Sigmoid colon (tissue), 6 donors: ENCODE measurements at regions not wholly inside any gene's neighbourhood (a gene's known extent, or its start where the extent isn't known, plus 50 kb on each side); places are given as distances from the start of the nearest gene placed in this dataset.

Experiments used
- DNase-seq: peaks from one replicate; pipeline ENCODE4 v3.0.0-alpha.2; 2019
- H3K27ac ChIP-seq, 4 donors: fragments of 200-600 bp; sonication (generic); one replicate each; pipeline ENCODE4 v1.5.1; 2016 to 2019; ENCODE audit warnings: mild to moderate bottlenecking in 1 of 4
- H3K27me3 ChIP-seq, 3 donors: fragments of 200-600 bp; sonication (generic); one replicate each; pipeline ENCODE4 v1.5.1; 2019; ENCODE audit warnings: mild to moderate bottlenecking in 1 of 3
- H3K36me3 ChIP-seq, 4 donors: fragments of 200-600 bp; sonication (generic); one replicate each; pipeline ENCODE4 v1.5.1; 2016 to 2019
- H3K4me1 ChIP-seq, 4 donors: fragments of 200-600 bp; sonication (generic); one replicate each; pipeline ENCODE4 v1.5.1; 2017 to 2019
- H3K4me3 ChIP-seq, 4 donors: fragments of 200-600 bp; sonication (generic); one replicate each; pipeline ENCODE4 v1.5.1; 2017 to 2019; ENCODE audit warnings: mild to moderate bottlenecking in 2 of 4, moderate library complexity in 1 of 4
- H3K9me3 ChIP-seq, 4 donors: fragments of 200-600 bp in 3 of 4; sonication (generic) in 3 of 4; one replicate each; pipeline versions ENCODE4 v1.5.1 to v1.6.1; 2013 to 2019
- EP300 ChIP-seq, 4 donors: sonication (generic); formaldehyde crosslinking; IDR thresholded peaks; one replicate each; pipeline ENCODE4 v1.6.1; 2017; ENCODE audit warnings: antibody characterized with exemption in 4 of 4
- POLR2A ChIP-seq, 2 donors: fragments of 450-650 bp; IDR thresholded peaks; one replicate each; pipeline ENCODE4 v1.6.1; 2016; ENCODE audit warnings: antibody characterized with exemption in 2 of 2, mild to moderate bottlenecking in 2 of 2, moderate library complexity in 2 of 2
- POLR2AphosphoS5 ChIP-seq, 4 donors: sonication (generic); formaldehyde crosslinking; IDR thresholded peaks; one replicate each; pipeline ENCODE4 v1.6.1; 2017; ENCODE audit warnings: antibody characterized with exemption in 4 of 4
- WGBS, 2 donors: extraction: QIAGEN DNeasy Blood & Tissue Kit; methylation state at CpG; one replicate each; pipeline ENCODE4 v1.1.7; 2013; 5-methylcytosine and 5-hydroxymethylcytosine counted together
- intact Hi-C: fragments of 100-400 bp; cut with DNase I; formaldehyde crosslinking; loops from one replicate; pipeline ENCODE4 v1.15.1; 2023
- TF ChIP-seq, protein P1 (sequence below), 4 experiments: fragments of 450-650 bp in 3 of 4; fragments of 200-600 bp in 1 of 4; IDR thresholded peaks; one replicate each; pipeline ENCODE4 v1.5.1; 2016 to 2019; ENCODE audit warnings: antibody characterized with exemption in 4 of 4, mild to moderate bottlenecking in 3 of 4, moderate library complexity in 2 of 4
- donor health status: healthy with polysubstance abuse.
- donor health status: healthy.

DNA sequence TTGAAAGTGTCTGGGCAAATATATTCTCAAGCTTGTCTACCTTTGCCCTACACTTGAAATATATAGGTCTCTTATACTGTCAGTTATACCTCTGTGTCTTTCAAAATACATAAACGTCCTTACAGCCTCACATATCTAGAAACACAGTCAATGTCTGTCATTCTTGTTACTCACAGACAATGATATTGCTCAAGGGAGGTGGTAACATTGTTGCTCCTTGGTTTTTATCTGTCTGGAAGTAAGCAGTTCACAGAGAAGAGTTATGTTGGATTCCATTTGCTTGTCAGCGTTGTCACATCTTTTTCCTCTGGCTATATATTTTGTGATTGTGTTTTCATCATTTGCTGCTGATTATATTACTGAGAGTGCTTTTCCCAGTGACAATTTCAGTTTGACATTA lies 1528.9 kb downstream of the PCDH7 start:
- TF ChIP-seq EP300 (IDR thresholded peaks at IDR 0.05) (no peak), POLR2A (IDR thresholded peaks at IDR 0.05) (no peak), POLR2AphosphoS5 (IDR thresholded peaks at IDR 0.05) (no peak)
- TF ChIP-seq, protein P1, sequence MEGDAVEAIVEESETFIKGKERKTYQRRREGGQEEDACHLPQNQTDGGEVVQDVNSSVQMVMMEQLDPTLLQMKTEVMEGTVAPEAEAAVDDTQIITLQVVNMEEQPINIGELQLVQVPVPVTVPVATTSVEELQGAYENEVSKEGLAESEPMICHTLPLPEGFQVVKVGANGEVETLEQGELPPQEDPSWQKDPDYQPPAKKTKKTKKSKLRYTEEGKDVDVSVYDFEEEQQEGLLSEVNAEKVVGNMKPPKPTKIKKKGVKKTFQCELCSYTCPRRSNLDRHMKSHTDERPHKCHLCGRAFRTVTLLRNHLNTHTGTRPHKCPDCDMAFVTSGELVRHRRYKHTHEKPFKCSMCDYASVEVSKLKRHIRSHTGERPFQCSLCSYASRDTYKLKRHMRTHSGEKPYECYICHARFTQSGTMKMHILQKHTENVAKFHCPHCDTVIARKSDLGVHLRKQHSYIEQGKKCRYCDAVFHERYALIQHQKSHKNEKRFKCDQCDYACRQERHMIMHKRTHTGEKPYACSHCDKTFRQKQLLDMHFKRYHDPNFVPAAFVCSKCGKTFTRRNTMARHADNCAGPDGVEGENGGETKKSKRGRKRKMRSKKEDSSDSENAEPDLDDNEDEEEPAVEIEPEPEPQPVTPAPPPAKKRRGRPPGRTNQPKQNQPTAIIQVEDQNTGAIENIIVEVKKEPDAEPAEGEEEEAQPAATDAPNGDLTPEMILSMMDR (IDR thresholded peaks at IDR 0.05) = no peak
- H3K27ac ChIP-seq = no peak overlapping the region
- H3K4me1 ChIP-seq = no peaks in the 10 kb centered on the region
- WGBS, 2 donors = 58 to 63% methylated on average over 2 of the region's 2 CpGs
- DNase-seq = no peak
- H3K4me3 ChIP-seq = no peak overlapping the region
- intact Hi-C loops = no loop called here
- no peaks in the 10 kb centered on the region for H3K27me3 ChIP-seq
- no peaks in the 10 kb centered on the region for H3K9me3 ChIP-seq
- no peaks in the 10 kb centered on the region for H3K36me3 ChIP-seq

DNA sequence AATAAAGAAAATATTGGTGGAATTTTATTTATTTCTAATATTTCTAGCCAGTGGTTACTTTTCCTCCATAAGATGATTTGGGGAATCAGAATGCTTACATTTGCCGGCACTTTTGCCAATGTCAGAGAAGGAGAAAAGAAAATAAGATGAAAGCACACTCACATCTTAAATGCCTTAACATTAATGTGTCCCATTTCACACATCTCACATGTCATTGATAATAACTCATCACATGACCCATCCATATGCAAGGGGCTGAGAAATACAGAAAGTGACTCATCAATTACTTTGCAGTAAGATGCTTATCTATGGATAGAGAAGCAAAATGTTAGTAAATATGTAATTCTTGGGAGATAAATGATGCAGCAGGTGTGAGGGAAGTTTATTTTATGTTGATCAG lies 1531.0 kb downstream of the PCDH7 start:
- 92 to 98% methylated on average over 1 of the region's 1 CpG for WGBS, 2 donors
- no peaks in the 10 kb centered on the region for H3K36me3 ChIP-seq
- H3K4me3 ChIP-seq = no peak overlapping the region
- no peak overlapping the region for H3K27ac ChIP-seq
- intact Hi-C loops = no loop called here
- H3K4me1 ChIP-seq = no peaks in the 10 kb centered on the region
- no peaks in the 10 kb centered on the region for H3K27me3 ChIP-seq
- no peak for TF ChIP-seq POLR2AphosphoS5 (IDR thresholded peaks at IDR 0.05)
- no peak for TF ChIP-seq EP300 (IDR thresholded peaks at IDR 0.05)
- TF ChIP-seq, protein P1 (IDR thresholded peaks at IDR 0.05) = no peak
- TF ChIP-seq POLR2A (IDR thresholded peaks at IDR 0.05) = no peak
- H3K9me3 ChIP-seq = no peaks in the 10 kb centered on the region
- no peak for DNase-seq

DNA sequence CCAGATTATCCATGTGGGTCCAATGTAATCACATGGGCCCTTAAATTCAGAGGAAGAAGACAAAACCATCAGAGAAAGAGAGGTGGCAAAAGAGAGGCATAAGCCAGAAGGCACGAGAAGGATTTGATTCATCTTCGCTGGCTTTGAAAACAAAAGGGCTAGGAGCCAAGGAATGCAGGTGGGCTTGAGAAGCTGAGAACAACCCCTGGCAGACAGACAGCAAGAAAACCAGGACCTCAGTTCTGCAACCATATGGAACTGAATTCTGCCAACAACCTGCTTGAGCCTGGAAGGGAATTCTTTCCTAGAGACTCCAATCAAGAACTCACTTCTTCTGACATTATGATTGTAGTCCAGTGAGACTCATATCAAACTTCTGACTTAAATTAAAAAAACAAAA lies 1531.8 kb downstream of the PCDH7 start:
- no peak overlapping the region for H3K4me3 ChIP-seq
- no peaks in the 10 kb centered on the region for H3K9me3 ChIP-seq
- H3K36me3 ChIP-seq = no peaks in the 10 kb centered on the region
- TF ChIP-seq EP300 (IDR thresholded peaks at IDR 0.05) (no peak), POLR2A (IDR thresholded peaks at IDR 0.05) (no peak), POLR2AphosphoS5 (IDR thresholded peaks at IDR 0.05) (no peak)
- TF ChIP-seq, protein P1 (IDR thresholded peaks at IDR 0.05) = no peak
- no peak for DNase-seq
- no peak overlapping the region for H3K27ac ChIP-seq
- no peaks in the 10 kb centered on the region for H3K4me1 ChIP-seq
- intact Hi-C loops = no loop called here
- H3K27me3 ChIP-seq = no peaks in the 10 kb centered on the region
- 92 to 93% methylated on average over 2 of the region's 2 CpGs for WGBS, 2 donors

DNA sequence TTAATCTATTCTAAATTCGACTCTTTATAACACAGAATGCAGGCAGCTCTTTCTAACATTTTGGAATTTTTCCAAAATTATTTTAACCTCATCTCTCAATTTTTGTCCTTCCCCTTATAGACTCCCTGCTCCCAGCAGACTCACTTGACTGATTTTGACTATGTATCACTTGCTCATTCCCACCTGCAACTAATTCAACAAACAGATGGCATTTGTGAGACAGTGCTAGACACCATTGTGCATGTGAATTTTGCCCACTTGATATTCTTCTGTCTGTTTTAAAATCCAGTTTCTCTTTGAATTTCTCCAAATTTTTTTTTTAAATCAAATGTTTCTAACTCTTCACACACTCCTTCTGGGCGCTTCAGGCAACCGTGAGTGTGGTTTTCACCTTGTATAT lies 1534.0 kb downstream of the PCDH7 start:
- 68 to 87% methylated on average over 3 of the region's 3 CpGs for WGBS, 2 donors
- no peak for DNase-seq
- Histone ChIP-seq H3K4me3 (no peak overlapping the region), H3K4me1 (no peaks in the 10 kb centered on the region), H3K9me3 (no peaks in the 10 kb centered on the region), H3K27ac (no peak overlapping the region), H3K36me3 (no peaks in the 10 kb centered on the region), H3K27me3 (no peaks in the 10 kb centered on the region)
- intact Hi-C loops = no loop called here
- TF ChIP-seq EP300 (IDR thresholded peaks at IDR 0.05) (no peak), POLR2A (IDR thresholded peaks at IDR 0.05) (no peak), POLR2AphosphoS5 (IDR thresholded peaks at IDR 0.05) (no peak)
- TF ChIP-seq, protein P1 (IDR thresholded peaks at IDR 0.05) = no peak

DNA sequence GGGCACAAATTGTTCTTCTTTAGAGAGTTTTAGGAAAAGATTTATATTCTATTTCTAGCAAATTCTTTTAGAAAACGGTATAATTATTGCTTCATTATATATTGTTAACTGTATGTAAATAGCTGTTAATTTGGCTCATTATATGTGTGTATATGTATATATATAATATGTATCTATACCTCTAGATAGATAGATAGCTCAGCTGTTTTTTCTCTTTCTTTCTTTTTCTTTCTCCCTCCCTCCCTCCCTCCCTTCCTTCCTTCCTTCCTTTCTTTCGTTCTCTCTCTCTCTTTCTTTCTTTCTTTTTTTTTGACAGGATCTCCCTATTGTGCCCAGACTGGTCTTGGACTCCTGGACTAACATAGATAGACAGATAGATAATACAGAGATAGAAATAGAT lies 1538.8 kb downstream of the PCDH7 start:
- no peaks in the 10 kb centered on the region for H3K4me1 ChIP-seq
- no peak overlapping the region for H3K27ac ChIP-seq
- no peaks in the 10 kb centered on the region for H3K9me3 ChIP-seq
- DNase-seq = no peak
- TF ChIP-seq POLR2AphosphoS5 (IDR thresholded peaks at IDR 0.05) (no peak), EP300 (IDR thresholded peaks at IDR 0.05) (no peak), POLR2A (IDR thresholded peaks at IDR 0.05) (no peak)
- TF ChIP-seq, protein P1 (IDR thresholded peaks at IDR 0.05) = no peak
- WGBS, 2 donors = 53 to 74% methylated on average over 2 of the region's 2 CpGs
- H3K36me3 ChIP-seq = no peaks in the 10 kb centered on the region
- intact Hi-C loops = no loop called here
- no peaks in the 10 kb centered on the region for H3K27me3 ChIP-seq
- no peak overlapping the region for H3K4me3 ChIP-seq
